GM21515 (cell line): ENCODE measurements at regions not wholly inside any gene's neighbourhood (a gene's known extent, or its start where the extent isn't known, plus 50 kb on each side); places are given as distances from the start of the nearest gene placed in this dataset.

Experiments used
- ATAC-seq: cut with Tn5 transposase; IDR thresholded peaks from one replicate; pipeline ENCODE4 v1.9.1; 2021; ENCODE audit not compliant: unreplicated experiment

DNA sequence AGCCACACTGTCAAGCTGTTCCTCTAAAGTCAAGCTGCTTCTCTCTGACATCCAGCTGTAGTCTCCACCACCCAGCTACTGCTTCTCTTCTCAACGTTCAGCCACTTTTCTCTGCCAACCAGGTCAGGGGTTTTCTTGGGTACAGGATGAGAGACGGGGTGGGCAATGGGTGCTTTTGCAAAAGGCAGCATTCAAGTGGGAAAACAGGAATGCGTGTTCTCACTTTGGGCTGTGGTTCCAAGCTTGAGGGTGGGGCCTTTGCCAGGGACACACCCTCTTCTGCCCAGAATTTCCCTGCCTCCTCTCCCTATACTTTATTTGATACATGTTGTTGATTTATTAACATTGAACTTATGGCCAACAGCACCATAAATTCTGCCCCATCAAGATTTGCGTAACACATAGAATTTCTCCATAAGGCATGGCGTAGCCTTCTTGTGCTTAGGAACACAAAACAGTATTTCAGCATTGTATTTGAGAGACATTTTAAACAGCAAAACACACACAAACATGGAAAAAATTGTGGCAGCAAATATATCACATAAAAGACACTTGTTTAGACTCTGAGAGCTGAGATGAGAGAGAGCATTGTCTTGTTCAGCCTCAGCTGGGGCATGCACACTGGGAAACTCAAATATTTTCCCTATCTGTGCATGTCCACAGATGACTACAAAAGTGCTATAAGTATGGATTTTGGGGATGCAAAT is 392.8 kb downstream of the SLITRK6 start:
- no peak for ATAC-seq

GRCh38 chr13:85405316-85405897 is 393.8 kb downstream of the SLITRK6 start:
- no peak for ATAC-seq

DNA sequence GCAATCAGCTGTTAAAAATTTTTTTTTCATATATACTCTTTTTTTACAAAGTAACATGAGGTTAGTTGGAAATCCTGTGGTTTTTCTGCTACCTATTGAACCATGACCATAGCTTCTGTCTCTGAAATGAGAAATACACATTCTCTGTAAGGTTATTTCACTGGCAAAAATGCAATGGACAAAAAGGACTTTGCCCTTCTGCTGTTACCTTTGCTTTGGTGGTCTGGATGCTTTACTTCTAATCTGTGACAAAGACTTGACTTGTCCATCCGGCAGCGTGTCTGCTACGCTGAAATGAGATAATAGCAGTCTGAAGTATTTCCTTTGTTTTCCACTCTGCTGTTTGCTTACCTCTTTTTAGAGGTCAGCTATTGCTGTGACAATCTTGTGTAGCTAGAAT is 412.8 kb downstream of the SLITRK6 start:
- ATAC-seq, result no peak

GRCh38 chr13:85383291-85383690 is 415.9 kb downstream of the SLITRK6 start:
- ATAC-seq, result no peak

GRCh38 chr13:85381082-85381481 is 418.1 kb downstream of the SLITRK6 start:
- no peak for ATAC-seq

DNA sequence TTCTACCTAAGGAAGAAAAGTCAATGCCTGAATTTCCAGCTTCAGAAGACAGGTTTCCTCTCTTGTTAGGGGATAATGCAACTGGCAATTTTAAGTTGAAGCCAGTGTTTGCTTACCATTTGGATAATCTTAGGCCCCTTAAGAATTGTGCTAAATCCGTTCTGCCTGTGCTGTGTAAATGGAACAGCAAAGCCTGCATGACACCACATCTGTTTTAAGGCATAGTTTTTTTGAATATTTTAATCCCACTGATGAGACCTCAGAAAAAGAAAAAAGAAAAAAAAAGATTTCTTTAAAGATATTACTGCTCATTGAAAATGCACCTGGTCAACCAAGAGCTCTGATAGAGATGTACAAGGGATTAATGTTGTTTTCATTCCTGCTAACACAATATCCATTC is 419.2 kb downstream of the SLITRK6 start:
- ATAC-seq, result no peak

DNA sequence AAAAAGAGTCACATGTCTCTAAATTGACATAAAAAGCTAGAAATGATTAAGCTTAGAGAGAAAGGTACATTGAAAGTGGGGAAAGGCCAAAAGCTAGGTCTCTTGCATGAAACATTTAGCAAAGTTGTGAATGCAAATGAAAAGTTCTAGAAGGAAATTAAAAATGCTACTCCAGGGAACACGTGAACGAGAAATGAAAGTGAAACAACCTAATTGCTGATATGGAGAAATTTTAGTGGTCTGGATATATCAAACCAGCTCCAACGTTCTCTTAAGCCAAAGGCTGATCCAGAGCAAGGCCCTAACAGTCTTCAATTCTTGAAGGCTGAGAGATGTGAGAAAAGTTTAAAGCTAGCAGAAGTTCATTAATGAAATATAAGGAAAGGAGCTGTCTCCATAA is 419.8 kb downstream of the SLITRK6 start:
- no peak for ATAC-seq

GRCh38 chr13:85377783-85378182 is 421.4 kb downstream of the SLITRK6 start:
- ATAC-seq, result no peak

DNA sequence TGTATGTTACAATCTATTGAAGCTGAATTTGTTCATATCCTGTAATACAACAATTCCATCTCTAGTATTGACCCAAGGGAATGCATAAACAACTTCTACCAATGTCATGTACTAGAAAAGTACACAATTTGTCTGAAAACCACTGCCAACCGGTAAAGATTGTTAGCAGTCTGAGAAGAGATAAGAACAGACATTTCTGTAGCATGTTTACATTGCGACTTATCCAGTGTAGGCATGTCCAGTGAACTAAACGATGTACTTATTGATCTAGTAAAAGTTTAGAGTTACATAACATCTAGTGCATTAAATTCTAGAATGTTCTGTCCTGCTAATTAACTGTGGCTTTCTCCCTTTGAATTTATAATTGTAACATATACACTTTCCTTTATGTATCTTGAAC is 425.9 kb downstream of the SLITRK6 start:
- no peak for ATAC-seq

DNA sequence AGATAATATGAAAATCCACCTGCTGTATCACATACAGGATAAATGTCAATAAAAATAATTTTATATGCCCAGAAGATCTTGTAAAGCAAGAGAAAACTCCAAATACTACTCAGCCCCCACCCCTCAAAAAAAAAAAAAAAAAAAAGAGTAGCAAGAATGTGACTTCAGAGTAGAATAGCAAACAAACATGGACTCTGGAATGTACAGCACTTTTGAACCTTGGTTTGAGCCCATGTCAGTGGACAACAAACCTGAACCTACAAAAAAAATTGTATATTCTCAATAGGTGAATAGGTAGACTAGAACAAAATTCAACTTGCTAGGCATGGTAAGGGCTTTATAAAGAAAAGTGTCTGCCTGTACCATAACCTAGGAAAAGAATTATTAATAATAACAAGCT is 428.0 kb downstream of the SLITRK6 start:
- no peak for ATAC-seq

DNA sequence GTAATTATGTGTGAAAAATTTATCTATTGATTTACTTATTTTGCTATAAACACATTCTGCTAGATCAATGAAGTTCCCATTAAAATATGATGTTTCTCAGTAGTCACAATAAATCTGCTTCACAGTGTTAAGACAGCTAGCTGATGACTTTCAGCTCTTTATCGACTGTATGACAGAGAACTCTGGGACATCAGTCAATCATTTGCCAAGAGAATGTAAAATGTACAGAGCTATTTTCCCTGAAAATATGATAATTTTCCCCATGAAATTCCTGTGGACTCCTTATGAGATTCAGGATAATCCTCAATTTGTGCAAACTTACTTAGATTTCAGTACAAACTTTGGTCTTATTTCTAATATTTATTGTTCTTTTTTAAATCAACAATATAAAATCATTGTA is 430.5 kb downstream of the SLITRK6 start:
- no peak for ATAC-seq

DNA sequence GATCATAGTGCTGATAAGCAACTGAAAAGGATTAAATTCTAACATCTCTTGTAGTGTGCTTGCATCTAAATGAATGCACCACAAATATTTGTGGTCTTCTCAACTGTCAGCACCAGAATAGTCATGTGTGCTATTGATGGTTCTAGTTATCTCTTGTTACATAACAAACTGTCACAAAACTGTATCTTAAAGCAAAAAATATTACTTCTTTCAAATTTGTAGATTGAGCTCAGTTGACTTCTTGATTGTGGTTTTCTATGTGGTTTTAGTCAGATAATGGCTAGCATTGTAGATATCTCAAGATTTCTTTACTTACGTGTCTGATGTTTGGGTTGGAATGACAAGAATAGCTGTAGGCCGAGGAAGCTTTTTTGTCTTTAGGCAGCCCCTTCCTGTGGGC is 431.3 kb downstream of the SLITRK6 start:
- ATAC-seq, result no peak

DNA sequence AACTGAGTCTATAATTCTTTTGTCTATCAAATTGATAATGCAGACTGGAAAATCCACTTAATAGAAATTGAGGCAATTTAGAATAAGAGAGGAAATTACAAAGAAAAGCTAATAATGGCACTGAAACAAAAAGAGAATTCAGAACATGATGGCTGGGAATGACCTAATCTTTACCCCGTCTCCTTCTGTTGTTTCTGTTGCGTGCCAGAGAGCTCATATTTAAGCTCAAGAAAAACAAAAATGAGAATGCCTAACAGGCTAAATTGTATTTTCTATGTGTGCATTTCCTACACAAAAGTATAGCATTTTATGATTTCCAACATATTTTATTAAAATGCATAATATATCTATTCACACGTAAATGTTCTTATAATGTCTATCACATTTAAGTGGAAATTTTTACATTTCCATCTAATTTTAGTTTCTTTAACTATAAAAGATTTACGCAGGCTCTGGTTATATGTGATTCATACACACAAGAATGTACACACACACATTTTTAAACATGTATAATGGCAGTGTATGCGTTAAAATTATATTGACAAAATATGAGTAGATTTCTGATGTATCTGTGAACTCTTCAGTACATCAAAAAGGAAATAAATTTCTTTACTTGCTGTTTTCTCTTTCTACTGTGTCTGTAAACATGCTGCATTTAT is 432.3 kb downstream of the SLITRK6 start:
- no peak for ATAC-seq

DNA sequence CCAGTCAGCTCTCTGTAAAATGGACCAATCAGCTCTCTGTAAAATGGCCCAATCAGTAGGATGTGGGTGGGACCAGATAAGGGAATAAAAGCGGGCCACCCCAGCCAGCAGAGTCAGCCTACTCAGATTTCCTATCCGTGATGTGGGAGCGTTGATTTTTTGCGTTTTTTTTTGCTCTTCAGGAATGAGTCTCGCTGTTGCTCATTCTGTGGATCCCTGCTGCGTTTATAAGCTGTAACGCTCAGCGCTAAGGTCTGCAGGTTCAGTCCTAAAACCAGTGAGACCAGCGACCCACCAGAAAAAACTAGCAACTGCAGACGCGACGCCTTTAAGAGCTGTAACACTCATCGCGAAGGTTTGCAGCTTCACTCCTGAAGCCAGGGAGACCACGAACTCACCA is 435.7 kb downstream of the SLITRK6 start:
- no peak for ATAC-seq

GRCh38 chr13:85362980-85363379 is 436.2 kb downstream of the SLITRK6 start:
- ATAC-seq, result no peak

GRCh38 chr13:85347251-85347650 is 452.0 kb downstream of the SLITRK6 start:
- ATAC-seq, result no peak

- ATAC-seq, result no peak
Observed at GRCh38 chr13:85334187-85334586, 465.0 kb downstream of the SLITRK6 start.

GRCh38 chr13:85333506-85334020 is 465.7 kb downstream of the SLITRK6 start:
- ATAC-seq, result no peak

GRCh38 chr13:85332615-85333014 is 466.6 kb downstream of the SLITRK6 start:
- no peak for ATAC-seq

DNA sequence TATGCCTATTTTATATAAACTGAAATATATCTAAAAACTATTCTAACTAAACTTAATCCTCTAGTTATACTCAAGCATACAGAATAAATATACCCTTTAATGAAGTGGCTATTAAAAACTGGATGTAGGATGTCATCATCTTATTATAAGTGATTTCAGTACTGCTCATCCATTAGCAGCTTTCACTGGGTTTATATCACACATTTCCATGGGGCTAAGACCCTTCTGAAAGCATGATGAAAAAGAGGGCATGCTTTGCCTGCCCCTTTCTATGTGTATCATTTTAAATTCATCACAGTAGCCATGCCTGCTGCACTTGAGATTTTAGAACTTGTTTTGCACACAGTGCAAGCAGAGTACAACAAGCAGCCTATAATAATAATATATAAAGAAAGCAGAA is 477.5 kb downstream of the SLITRK6 start:
- no peak for ATAC-seq

- ATAC-seq, result no peak
Observed at GRCh38 chr13:85317781-85318180, 481.4 kb downstream of the SLITRK6 start.

GRCh38 chr13:85316506-85317025 is 482.7 kb downstream of the SLITRK6 start:
- no peak for ATAC-seq
